Activated T-cell treated with anti-CD3 and anti-CD28 coated beads, Interleukin-2, amount 50 U/mL, for 48 hours (primary cell): ENCODE measurements at regions not wholly inside any gene's neighbourhood (a gene's known extent, or its start where the extent isn't known, plus 50 kb on each side); places are given as distances from the start of the nearest gene placed in this dataset.
"Not testable (repeated sequence)": the region's sequence is repeated elsewhere in the genome, so short reads cannot be mapped to it uniquely, and the experiment has no call there.

Source experiments
- DNase-seq, 2 experiments: peaks; one replicate each; pipeline ENCODE4 v3.0.0-alpha.2; 2020

DNA sequence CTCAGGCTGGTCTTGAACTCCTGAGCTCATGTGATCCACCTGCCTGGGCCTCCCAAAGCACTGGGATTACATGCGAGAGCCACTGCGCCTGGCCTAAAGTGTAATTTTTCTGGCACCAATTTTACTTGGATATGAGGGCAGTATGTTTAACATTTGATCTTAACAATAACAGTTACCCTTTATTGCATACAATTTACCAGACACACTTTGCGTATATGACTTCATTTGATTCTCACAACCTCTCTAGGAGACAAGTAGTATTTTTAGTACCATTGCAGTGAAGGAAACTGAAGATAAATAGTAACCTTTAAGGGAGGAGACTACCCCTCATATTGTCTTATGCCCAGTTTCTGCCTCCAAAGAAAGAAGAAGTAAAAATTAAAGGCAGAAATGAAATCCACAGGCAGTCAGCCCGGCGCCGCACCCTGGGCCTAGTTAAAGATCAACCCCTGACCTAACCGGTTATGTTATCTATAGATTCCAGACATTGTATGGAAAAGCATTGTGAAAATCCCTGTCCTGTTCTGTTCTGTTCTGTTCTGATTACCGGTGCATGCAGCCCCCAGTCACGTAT is 54.0 kb downstream of the CYP26A1 start:
- DNase-seq = not testable (repeated sequence)

DNA sequence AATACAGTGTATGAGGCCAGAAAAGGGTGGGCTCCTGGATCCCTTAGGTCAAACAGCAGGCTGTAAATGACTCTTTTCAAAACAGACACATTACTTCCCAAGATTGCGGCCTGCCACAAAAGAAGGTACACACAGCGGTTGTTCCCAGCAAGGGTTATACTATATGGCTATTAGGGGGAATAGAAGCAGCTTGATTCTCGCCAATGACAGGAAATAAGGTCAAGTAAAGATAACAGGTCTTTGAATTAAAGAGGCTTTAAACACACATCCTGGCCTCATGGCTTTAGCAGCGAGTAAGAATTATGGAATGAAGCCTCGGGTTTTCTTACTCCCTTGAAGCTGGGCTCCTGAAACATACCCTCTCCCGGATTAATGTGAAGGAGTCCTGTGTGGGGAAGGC is 58.3 kb downstream of the CYP26A1 start:
- no peak for DNase-seq

GRCh38 chr10:93138113-93138870 is 64.6 kb downstream of the CYP26A1 start:
- no peak for DNase-seq

DNA sequence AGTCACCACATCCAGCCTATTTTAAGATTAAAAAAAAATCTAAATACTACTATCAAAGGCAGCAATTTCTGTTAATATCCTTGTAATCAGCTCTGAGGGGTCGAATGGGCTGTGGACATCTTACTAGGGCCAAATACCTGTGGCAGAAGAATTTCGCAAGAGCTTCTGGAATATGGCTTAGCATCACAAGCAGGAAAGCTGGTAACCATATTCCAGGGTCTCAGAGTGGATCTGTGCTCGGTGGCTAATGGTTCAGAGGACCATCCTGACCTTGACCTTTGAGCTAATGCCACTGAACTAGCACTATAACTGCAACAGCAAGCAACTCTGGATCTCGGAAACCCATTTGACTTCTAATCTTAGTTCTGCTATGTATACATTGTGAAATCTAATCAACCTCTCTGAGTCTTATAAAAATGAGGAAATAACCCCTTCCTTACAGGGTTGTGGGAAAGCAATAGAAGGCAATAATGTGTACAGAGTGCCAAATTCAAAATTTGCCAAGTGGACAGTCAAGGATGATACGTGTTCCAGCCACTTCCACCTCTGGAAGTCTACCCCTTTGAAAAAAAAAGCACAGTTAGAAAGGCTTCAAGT is 65.5 kb downstream of the CYP26A1 start:
- no peak for DNase-seq

DNA sequence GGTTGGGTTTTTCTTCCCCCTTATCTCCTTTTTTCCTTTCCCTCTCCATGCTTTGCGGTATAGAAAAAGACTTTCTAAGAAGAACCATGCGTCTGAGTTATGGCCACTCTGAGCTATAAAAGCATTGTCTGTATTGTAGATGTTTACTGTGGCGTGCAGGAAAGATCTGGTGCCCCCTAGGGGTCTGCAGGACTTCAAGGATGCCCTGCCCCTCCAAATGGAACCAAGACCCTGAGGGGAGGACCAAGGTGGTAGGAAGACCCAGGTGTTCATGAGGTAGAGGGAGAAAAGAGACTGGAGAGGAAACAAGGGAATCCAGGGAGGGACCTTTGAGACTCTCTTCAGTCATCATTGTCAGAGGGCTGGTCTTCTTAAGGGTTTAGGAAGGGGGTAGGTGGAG is 68.8 kb downstream of the CYP26A1 start:
- no peak for DNase-seq

- no peak for DNase-seq
Measured at GRCh38 chr10:93143281-93143680, 69.6 kb downstream of the CYP26A1 start.

GRCh38 chr10:93146336-93146735 is 72.6 kb downstream of the CYP26A1 start:
- DNase-seq = no peak

GRCh38 chr10:93147281-93147680 is 73.6 kb downstream of the CYP26A1 start:
- no peak for DNase-seq

GRCh38 chr10:93148476-93148875 is 74.8 kb downstream of the CYP26A1 start:
- DNase-seq = no peak

DNA sequence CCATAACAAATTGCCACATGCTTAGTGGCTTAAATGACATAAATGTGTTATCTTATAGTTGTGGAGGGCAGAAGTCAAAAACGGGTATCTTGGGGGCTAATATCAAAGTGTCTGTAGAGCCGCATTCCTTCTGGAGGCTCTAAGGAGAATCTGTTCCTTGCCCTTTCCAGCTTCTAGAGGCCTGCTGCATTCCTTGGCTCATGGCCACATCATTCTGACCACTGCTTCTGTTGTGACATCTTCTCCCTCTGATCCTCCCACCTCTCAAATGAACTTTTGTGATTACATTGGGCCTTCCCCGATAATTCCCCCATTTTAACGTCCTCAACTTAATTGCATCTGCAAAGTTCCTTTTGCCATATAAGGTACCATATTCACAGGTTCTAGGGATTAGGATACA is 76.1 kb downstream of the CYP26A1 start:
- DNase-seq = no peak

- peak in 1 of 2 experiments; percentile 20 for DNase-seq
Measured at GRCh38 chr10:93150289-93150688, 76.6 kb downstream of the CYP26A1 start.

- DNase-seq = no peak
Measured at GRCh38 chr10:93150990-93151547, 77.4 kb downstream of the CYP26A1 start.

DNA sequence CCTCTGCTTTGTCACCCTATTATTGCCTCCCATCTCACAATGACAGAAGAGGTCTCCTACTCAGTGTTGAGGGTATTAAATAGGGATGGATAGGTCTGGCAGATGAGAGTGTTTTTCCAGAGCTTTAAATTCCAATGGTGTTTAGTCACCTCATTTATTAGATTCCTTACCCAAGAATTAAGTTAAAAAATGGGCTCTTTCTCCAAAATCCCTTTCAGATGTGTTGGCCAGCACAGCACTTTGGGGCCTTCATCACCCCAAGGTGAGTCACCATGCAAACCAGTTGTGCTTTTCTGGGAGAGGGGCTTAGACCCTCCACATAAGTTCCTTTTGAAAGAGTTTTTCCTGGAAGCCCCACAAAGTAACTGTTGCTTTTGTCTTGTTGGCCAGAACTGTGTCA is 78.4 kb downstream of the CYP26A1 start:
- no peak for DNase-seq

GRCh38 chr10:93154531-93154930 is 80.8 kb downstream of the CYP26A1 start:
- DNase-seq = no peak

DNA sequence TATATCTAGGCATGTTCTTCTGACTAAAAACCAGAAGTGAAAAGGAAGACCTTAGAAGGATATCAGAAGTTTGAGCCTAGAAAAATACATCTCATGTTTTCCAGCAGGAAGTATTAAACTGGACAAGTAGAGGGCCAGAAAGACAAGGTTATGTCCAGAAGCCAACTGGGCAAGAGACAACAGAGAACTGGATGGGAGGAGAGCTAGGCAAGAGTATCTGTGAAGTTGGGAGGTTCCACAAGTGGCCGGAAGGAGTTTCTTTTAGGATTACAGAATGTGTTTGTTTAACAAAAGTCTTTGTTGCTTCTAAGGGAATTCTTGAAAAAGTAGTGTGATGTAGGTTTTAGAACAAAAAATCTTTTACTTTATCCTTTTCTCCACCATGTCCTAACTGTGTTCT is 86.4 kb downstream of the CYP26A1 start:
- DNase-seq = no peak

DNA sequence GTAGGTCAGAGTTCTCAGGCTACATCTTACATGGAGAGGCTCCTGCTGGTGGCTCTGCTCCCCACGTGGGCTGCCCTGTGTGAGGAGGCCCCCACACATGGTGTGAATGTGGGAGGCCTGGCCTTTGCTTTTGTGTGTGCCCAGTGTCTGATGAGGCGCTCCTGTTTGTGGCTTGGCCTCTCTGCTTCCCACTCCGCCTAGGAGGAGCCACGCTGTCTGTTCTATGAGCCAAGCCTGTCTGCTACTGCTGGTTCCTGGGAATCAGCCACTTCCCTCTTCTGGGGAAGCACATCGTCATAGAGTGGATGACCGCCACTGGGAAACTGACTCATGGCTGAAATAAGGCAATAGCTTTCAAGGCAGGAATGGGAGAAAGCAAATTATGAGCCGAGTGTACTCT is 87.1 kb downstream of the CYP26A1 start:
- no peak for DNase-seq

DNA sequence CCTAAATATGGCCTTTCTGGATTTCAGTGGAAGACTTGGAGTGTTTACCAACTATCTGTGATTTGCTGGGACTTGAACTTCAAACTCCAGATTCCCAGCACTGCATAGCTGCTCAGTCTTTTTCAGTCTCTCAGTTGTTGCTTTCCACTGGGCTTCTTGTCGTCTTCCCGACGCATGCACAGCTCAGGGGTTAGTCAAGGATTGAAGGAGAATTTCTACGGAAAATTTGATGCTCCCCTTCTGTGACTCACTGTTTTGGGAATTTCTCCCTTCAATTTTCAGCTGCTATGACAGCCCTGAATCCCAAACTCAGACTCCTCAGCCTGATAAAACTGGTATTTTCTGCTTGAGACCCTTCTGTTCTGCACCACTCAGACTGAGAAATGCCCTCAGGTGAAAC is 91.7 kb downstream of the CYP26A1 start:
- DNase-seq = no peak

GRCh38 chr10:93166134-93166533 is 92.4 kb downstream of the CYP26A1 start:
- DNase-seq = no peak

GRCh38 chr10:93171837-93172236 is 98.1 kb downstream of the CYP26A1 start:
- no peak for DNase-seq

DNA sequence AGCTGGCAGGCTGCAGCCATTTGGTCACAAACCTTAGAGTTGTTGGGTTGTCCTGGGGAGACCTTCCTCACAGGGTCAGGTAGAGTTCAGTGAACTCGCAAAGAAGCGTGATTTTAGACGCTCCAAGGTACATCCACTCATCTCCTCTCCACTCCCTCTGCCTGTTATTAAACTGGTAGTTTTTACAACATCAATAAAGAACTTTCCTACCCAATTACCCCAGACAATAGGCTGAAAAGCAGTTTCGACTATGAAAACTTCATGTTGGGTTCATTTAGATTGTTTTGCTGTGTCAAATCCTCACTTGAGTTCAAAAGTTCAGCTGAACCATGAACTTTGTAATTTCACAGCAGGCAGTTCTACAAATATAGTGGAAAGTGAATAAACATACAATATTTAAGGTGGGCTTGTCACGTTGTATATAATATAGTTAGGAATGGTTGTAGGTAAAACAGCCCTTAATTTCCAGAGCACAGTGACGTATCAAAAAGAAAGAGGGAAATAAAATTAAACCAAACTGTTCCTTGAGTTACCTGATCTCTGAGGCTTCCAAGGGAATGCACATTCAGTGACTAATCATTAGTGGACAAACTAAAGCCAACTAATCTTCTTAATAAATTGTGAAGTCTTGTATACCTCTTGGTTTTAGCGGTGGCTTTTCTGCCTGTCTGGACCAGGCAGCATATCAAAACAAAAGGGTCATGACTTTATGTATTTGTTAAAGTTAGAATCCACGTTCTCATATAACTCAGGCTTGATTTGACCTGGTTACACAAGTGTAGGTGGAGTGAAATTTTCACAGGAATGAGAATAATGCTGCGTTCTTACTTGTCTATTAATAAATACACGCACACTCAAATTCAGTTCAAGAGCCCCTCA is 100.5 kb downstream of the CYP26A1 start:
- no peak for DNase-seq

DNA sequence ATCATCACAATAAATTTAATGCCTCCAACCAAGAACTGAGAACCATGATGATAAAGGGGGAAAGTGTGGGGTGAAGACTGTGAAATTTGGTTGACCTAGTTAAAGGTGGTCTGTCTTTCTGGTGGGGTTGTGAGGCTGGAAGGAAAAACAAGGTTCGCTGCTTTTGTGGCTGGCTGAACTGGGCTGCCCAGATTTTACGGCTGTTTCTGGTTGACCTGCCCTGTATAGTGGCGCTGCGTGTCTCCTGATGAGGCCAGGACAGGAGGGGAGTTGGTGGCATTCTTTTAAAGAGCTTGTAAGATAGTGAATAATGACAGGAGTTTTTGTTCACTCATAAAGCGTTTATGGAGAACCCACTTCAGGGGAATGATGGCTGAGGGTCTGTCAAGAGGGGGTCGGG is 101.8 kb downstream of the CYP26A1 start:
- no peak for DNase-seq

DNA sequence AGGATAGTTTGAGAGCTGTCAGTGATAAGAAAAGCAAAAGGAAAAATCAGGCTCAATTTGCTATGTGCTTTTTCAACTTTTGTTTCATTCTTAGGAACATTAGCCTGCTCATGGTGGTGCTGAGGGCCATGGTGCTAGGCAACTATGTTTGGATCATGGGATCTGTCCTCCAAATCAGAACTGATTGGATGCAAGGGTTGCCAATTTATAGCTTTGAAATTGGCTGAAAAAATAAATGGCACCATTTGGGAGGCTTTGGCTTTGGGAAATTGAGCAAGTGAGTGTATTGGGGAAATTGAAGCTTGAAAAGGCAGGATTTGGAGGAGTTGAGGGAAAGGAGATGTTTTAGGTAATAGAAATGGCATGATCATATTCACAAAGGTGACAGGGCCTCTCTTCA is 103.8 kb downstream of the CYP26A1 start:
- no peak for DNase-seq

DNA sequence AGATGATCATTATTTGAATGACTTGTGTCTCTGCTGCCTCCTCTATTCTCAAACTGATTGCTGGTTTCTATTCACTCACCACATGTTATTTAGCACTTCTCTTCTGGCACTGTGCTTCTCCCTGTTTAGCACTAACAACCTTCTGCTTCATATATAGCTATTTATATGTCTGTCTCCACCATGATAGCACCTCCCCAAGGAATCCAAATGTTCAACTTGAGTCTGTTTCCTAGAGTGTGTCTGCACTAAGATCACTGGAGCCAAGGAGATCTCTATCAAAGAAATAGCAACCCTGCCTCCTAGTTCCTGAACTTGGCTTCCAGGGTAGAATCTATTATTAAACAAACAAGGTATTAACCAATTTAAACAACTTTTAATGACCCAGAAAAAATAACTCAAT is 104.5 kb downstream of the CYP26A1 start:
- no peak for DNase-seq
